A549 (cell line): ENCODE measurements at regions not wholly inside any gene's neighbourhood (a gene's known extent, or its start where the extent isn't known, plus 50 kb on each side); places are given as distances from the start of the nearest gene placed in this dataset.

Source experiments
- ATAC-seq, 2 experiments: fragments of 200-7000 bp in 1 of 2; fragments of >200 bp in 1 of 2; cut with Nextera tagmentation in 1 of 2; cut with Tn5 transposase in 1 of 2; 3 replicates each; pipeline versions ENCODE4 v1.8.0 to v1.9.1; 2018 to 2020; ENCODE audit warnings: mild to moderate bottlenecking in 1 of 2, moderate library complexity in 1 of 2
- CTCF ChIA-PET: fragments of 300-600 bp; sonication (Branson Sonifier 250); formaldehyde crosslinking; extraction: SDS; loops from one replicate; lab custom pipeline; 2021; ENCODE audit warnings: antibody characterized with exemption, inconsistent platforms; lab: Yijun Ruan, JAX
- POLR2A ChIA-PET: fragments of 350-600 bp; formaldehyde crosslinking; extraction: SDS; loops from one replicate; lab custom pipeline; 2021; ENCODE audit warnings: antibody characterized with exemption, inconsistent platforms; lab: Yijun Ruan, JAX
- DNase-seq, 2 experiments: peaks; one replicate each; pipeline versions ENCODE4 v3.0.0 to v3.0.0-alpha.2; 2011 to 2016; ENCODE audit warnings: low read depth in 1 of 2, low spot score in 1 of 2
- FAIRE-seq: peaks from 2 replicates; lab custom pipeline; 2011; peaks lifted over from hg19 to GRCh38; lab: Jason Lieb, UNC
- H3K27ac ChIP-seq, 2 experiments: fragments of >200 bp; sonication (Bioruptor Twin); formaldehyde crosslinking; 3 replicates each; pipeline ENCODE4 v1.5.1; 2016 to 2017
- H3K4me1 ChIP-seq: fragments of >200 bp; sonication (Bioruptor Twin); formaldehyde crosslinking; 3 replicates; pipeline ENCODE4 v1.6.1; 2016
- H3K4me2 ChIP-seq: fragments of >200 bp; sonication (Bioruptor Twin); formaldehyde crosslinking; 3 replicates; pipeline ENCODE4 v1.6.1; 2016
- H3K4me3 ChIP-seq: fragments of >200 bp; sonication (Bioruptor Twin); formaldehyde crosslinking; 3 replicates; pipeline ENCODE4 v1.5.1; 2016
- H3K9me3 ChIP-seq: fragments of >200 bp; sonication (Bioruptor Twin); formaldehyde crosslinking; 3 replicates; pipeline ENCODE4 v1.6.1; 2016
- ATOH8 ChIP-seq: fragments of 250-450 bp; sonication (Bioruptor Pico); IDR thresholded peaks from 2 replicates; pipeline ENCODE4 v1.5.0; 2020; ENCODE audit warnings: low read depth, mild to moderate bottlenecking, moderate library complexity
- CHD2 ChIP-seq: fragments of 150-350 bp; IDR thresholded peaks from 2 replicates; pipeline ENCODE4 v1.6.1; 2014; ENCODE audit warnings: low read length; ENCODE audit not compliant: partially characterized antibody
- E2F6 ChIP-seq: IDR thresholded peaks from 2 replicates; pipeline ENCODE4 v1.6.1; 2012; ENCODE audit warnings: low read depth, borderline replicate concordance
- EHF ChIP-seq: fragments of 250-450 bp; sonication (Bioruptor Pico); IDR thresholded peaks from 2 replicates; pipeline ENCODE4 v1.5.0; 2020; ENCODE audit warnings: mild to moderate bottlenecking
- EP300 ChIP-seq, 2 experiments: fragments of >200 bp; sonication (Bioruptor Twin); formaldehyde crosslinking; IDR thresholded peaks; 2 replicates in 1 of 2; 3 replicates in 1 of 2; pipeline ENCODE4 v1.6.1; 2016 to 2017
- FOSB ChIP-seq: fragments of 250-450 bp; sonication (Bioruptor Pico); IDR thresholded peaks from 2 replicates; pipeline ENCODE4 v1.5.0; 2020; ENCODE audit warnings: mild to moderate bottlenecking, moderate library complexity
- FOXS1 ChIP-seq: fragments of 250-450 bp; sonication (Bioruptor Pico); IDR thresholded peaks from 2 replicates; pipeline ENCODE4 v1.5.0; 2020; ENCODE audit warnings: mild to moderate bottlenecking, moderate library complexity
- HDAC2 ChIP-seq: fragments of 200-600 bp; sonication (generic); IDR thresholded peaks from 2 replicates; pipeline ENCODE4 v1.6.1; 2016
- HOXA7 ChIP-seq: fragments of 250-450 bp; sonication (Bioruptor Pico); IDR thresholded peaks from 2 replicates; pipeline ENCODE4 v1.5.0; 2020; ENCODE audit warnings: mild to moderate bottlenecking, moderate library complexity
- JUN ChIP-seq, 2 experiments: fragments of >200 bp; sonication (Bioruptor Twin); formaldehyde crosslinking; IDR thresholded peaks; 2 replicates in 1 of 2; 3 replicates in 1 of 2; pipeline ENCODE4 v1.6.1; 2016 to 2017
- KDM5A ChIP-seq: fragments of 200-600 bp; sonication (generic); IDR thresholded peaks from 2 replicates; pipeline ENCODE4 v1.6.1; 2016; ENCODE audit warnings: antibody characterized with exemption, mild to moderate bottlenecking
- MAX ChIP-seq: IDR thresholded peaks from 2 replicates; pipeline ENCODE4 v1.6.1; 2012
- MAZ ChIP-seq: fragments of 150-350 bp; IDR thresholded peaks from 2 replicates; pipeline ENCODE4 v1.6.1; 2014; ENCODE audit warnings: antibody characterized with exemption, low read depth, low read length, borderline replicate concordance
- NR3C1 ChIP-seq: fragments of >200 bp; sonication (Bioruptor Twin); formaldehyde crosslinking; IDR thresholded peaks from 3 replicates; pipeline ENCODE4 v1.6.1; 2017
- POLR2A ChIP-seq: IDR thresholded peaks from 2 replicates; pipeline ENCODE4 v1.6.1; 2012; ENCODE audit warnings: mild to moderate bottlenecking, low read length
- RCOR1 ChIP-seq: fragments of 150-350 bp; IDR thresholded peaks from 2 replicates; pipeline ENCODE4 v1.6.1; 2014; ENCODE audit warnings: antibody characterized with exemption, low read length, low read depth
- REST ChIP-seq: fragments of 200-600 bp; sonication (generic); IDR thresholded peaks from 2 replicates; pipeline ENCODE4 v1.6.1; 2016; ENCODE audit warnings: antibody characterized with exemption, mild to moderate bottlenecking, moderate library complexity
- SREBF2 ChIP-seq: fragments of 450-650 bp; IDR thresholded peaks from 2 replicates; pipeline ENCODE4 v1.6.1; 2014; ENCODE audit warnings: mild to moderate bottlenecking, moderate library complexity
- TFCP2L1 ChIP-seq: fragments of 250-450 bp; sonication (Bioruptor Pico); IDR thresholded peaks from 2 replicates; pipeline ENCODE4 v1.5.0; 2021; ENCODE audit warnings: mild to moderate bottlenecking
- TP53 ChIP-seq: fragments of 250-450 bp; sonication (Bioruptor Pico); IDR thresholded peaks from 2 replicates; pipeline ENCODE4 v1.5.0; 2021; ENCODE audit warnings: mild to moderate bottlenecking, moderate library complexity
- ZFP36 ChIP-seq: fragments of 450-650 bp; IDR thresholded peaks from 2 replicates; pipeline ENCODE4 v1.6.1; 2014; ENCODE audit warnings: borderline replicate concordance; ENCODE audit not compliant: partially characterized antibody
- ZNF302 ChIP-seq: fragments of 250-450 bp; sonication (Bioruptor Pico); IDR thresholded peaks from 2 replicates; pipeline ENCODE4 v1.9.0; 2021; ENCODE audit warnings: inconsistent platforms, mild to moderate bottlenecking, moderate library complexity
- WGBS: methylation state at CpG from one replicate; pipeline ENCODE4 v1.1.6; 2017; ENCODE audit errors: missing lambda C conversion rate; 5-methylcytosine and 5-hydroxymethylcytosine counted together

- no peak for TF ChIP-seq FOXS1 (CRISPR knock-in tag)
- TF ChIP-seq E2F6: no peak
- TF ChIP-seq JUN (IDR thresholded peaks at IDR 0.05): no peak
- no peak for TF ChIP-seq EHF (CRISPR knock-in tag)
Measured at GRCh38 chr2:220687231-220687843, 884.8 kb downstream of the EPHA4 start (continued).

GRCh38 chr2:220695397-220696279 lies 876.5 kb downstream of the EPHA4 start:
- H3K4me2 ChIP-seq: peak overlapping the region; percentile 22; the same call in 2 of the 3 replicates
- peaks cover 10% of the 10 kb centered on the region; the same call in 1 of the 3 replicates for H3K4me1 ChIP-seq
- ATAC-seq (no peak), FAIRE-seq (no peak), DNase-seq (no peak)
- H3K27ac ChIP-seq: no peak overlapping the region
- TF ChIP-seq SREBF2 (no peak), ATOH8 (CRISPR knock-in tag) (no peak), FOSB (CRISPR knock-in tag) (no peak), HDAC2 (no peak), FOXS1 (CRISPR knock-in tag) (no peak), POLR2A (no peak), NR3C1 (no peak), ZFP36 (no peak), REST (no peak), TP53 (CRISPR knock-in tag) (no peak), EP300 (IDR thresholded peaks at IDR 0.05) (no peak), CHD2 (no peak), ZNF302 (CRISPR knock-in tag) (no peak), MAX (no peak), MAZ (no peak), HOXA7 (CRISPR knock-in tag) (no peak), RCOR1 (no peak), KDM5A (no peak), TFCP2L1 (CRISPR knock-in tag) (no peak)
- H3K4me3 ChIP-seq: no peak overlapping the region
- H3K9me3 ChIP-seq: no peaks in the 10 kb centered on the region
- ChIA-PET CTCF (interaction anchor here (0.6 kb wide), 1 partner anchor 308 kb away, joined by 4 read pairs; no protein-coding TSS in a partner anchor), POLR2A (no interaction called here)
- WGBS: 42% methylated on average over 6 of the region's 6 CpGs
